GM19351 (cell line): ENCODE measurements at regions not wholly inside any gene's neighbourhood (a gene's known extent, or its start where the extent isn't known, plus 50 kb on each side); places are given as distances from the start of the nearest gene placed in this dataset.

Source experiments
- ATAC-seq: cut with Tn5 transposase; IDR thresholded peaks from one replicate; pipeline ENCODE4 v1.9.1; 2021; ENCODE audit warnings: mild to moderate bottlenecking, moderate library complexity; ENCODE audit not compliant: unreplicated experiment

- ATAC-seq = no peak
Observed at GRCh38 chr10:120278069-120278468, 179.0 kb upstream of the PLPP4 start.

- no peak for ATAC-seq
Observed at GRCh38 chr10:120279196-120279595, 177.8 kb upstream of the PLPP4 start.

- ATAC-seq = no peak
Observed at GRCh38 chr10:120282421-120282820, 174.6 kb upstream of the PLPP4 start.

- ATAC-seq = no peak
Observed at GRCh38 chr10:120282846-120283492, 174.1 kb upstream of the PLPP4 start.

GRCh38 chr10:120285408-120285807 is 171.6 kb upstream of the PLPP4 start:
- ATAC-seq = no peak

- ATAC-seq = no peak
Observed at GRCh38 chr10:120286280-120286679, 170.7 kb upstream of the PLPP4 start.

GRCh38 chr10:120300513-120300912 is 156.5 kb upstream of the PLPP4 start:
- ATAC-seq = no peak

GRCh38 chr10:120308589-120308988 is 148.4 kb upstream of the PLPP4 start:
- ATAC-seq = no peak

GRCh38 chr10:120313715-120314114 is 143.3 kb upstream of the PLPP4 start:
- ATAC-seq = no peak

GRCh38 chr10:120314442-120314841 is 142.6 kb upstream of the PLPP4 start:
- ATAC-seq = no peak

- no peak for ATAC-seq
Observed at GRCh38 chr10:120318862-120319261, 138.2 kb upstream of the PLPP4 start.

- ATAC-seq = no peak
Observed at GRCh38 chr10:120327675-120328074, 129.4 kb upstream of the PLPP4 start.

GRCh38 chr10:120328647-120329046 is 128.4 kb upstream of the PLPP4 start:
- no peak for ATAC-seq

GRCh38 chr10:120335553-120335952 is 121.5 kb upstream of the PLPP4 start:
- ATAC-seq = no peak

GRCh38 chr10:120336306-120336910 is 120.6 kb upstream of the PLPP4 start:
- no peak for ATAC-seq

- ATAC-seq = peak; percentile 93
Observed at GRCh38 chr10:120336911-120337540, 120.0 kb upstream of the PLPP4 start.

GRCh38 chr10:120342115-120342714 is 114.8 kb upstream of the PLPP4 start:
- no peak for ATAC-seq

- ATAC-seq = no peak
Observed at GRCh38 chr10:120345186-120345585, 111.8 kb upstream of the PLPP4 start.

GRCh38 chr10:120347644-120348043 is 109.4 kb upstream of the PLPP4 start:
- no peak for ATAC-seq

GRCh38 chr10:120349069-120349468 is 108.0 kb upstream of the PLPP4 start:
- no peak for ATAC-seq

GRCh38 chr10:120355425-120355824 is 101.6 kb upstream of the PLPP4 start:
- ATAC-seq = no peak

- ATAC-seq = no peak
Observed at GRCh38 chr10:120360571-120360970, 96.5 kb upstream of the PLPP4 start.
